Gastrocnemius medialis (tissue), 4 donors: ENCODE measurements at regions not wholly inside any gene's neighbourhood (a gene's known extent, or its start where the extent isn't known, plus 50 kb on each side); places are given as distances from the start of the nearest gene placed in this dataset.
"Not testable (repeated sequence)": the region's sequence is repeated elsewhere in the genome, so short reads cannot be mapped to it uniquely, and the experiment has no call there.

Experiments used
- ATAC-seq, 2 donors: fragments of 150-250 bp; one replicate each; pipeline ENCODE4 v1.9.1; 2016
- DNase-seq, 2 donors: peaks; one replicate each; pipeline ENCODE4 v3.0.0-alpha.2; 2019
- H3K27ac ChIP-seq, 4 donors: fragments of 200-600 bp; sonication (generic); 1 replicate in 1 of 4; 2 replicates in 3 of 4; pipeline ENCODE4 v1.5.1; 2016 to 2018; ENCODE audit warnings: mild to moderate bottlenecking in 2 of 4, moderate library complexity in 1 of 4
- H3K27me3 ChIP-seq, 3 donors: fragments of 200-600 bp; sonication (generic) in 2 of 3; 1 replicate in 1 of 3; 2 replicates in 2 of 3; pipeline versions ENCODE4 v1.5.1 to v1.6.0; 2016 to 2019; ENCODE audit warnings: mild to moderate bottlenecking in 1 of 3, moderate library complexity in 1 of 3
- H3K36me3 ChIP-seq, 2 donors: fragments of 200-600 bp; sonication (generic) in 1 of 2; one replicate each; pipeline ENCODE4 v1.5.1; 2017 to 2018
- H3K4me1 ChIP-seq, 2 donors: fragments of 200-600 bp; sonication (generic) in 1 of 2; one replicate each; pipeline ENCODE4 v1.5.1; 2016 to 2017; ENCODE audit warnings: mild to moderate bottlenecking in 2 of 2
- H3K4me3 ChIP-seq, 4 donors: fragments of 200-600 bp; sonication (generic) in 3 of 4; 1 replicate in 1 of 4; 2 replicates in 3 of 4; pipeline ENCODE4 v1.5.1; 2016 to 2019; ENCODE audit warnings: mild to moderate bottlenecking in 2 of 4
- H3K9me3 ChIP-seq, 3 donors: fragments of 200-600 bp; sonication (generic) in 2 of 3; 1 replicate in 1 of 3; 2 replicates in 2 of 3; pipeline ENCODE4 v1.5.1; 2016 to 2019
- POLR2A ChIP-seq, 2 donors: fragments of 450-650 bp; IDR thresholded peaks; one replicate each; pipeline ENCODE4 v1.6.1; 2017; ENCODE audit warnings: antibody characterized with exemption in 2 of 2, mild to moderate bottlenecking in 2 of 2, moderate library complexity in 2 of 2
- in situ Hi-C, 4 donors: fragments of 200-750 bp; cut with MboI; loops; one replicate each; pipeline versions ENCODE4 v1.15.0 to v1.8.0; 2017; ENCODE audit warnings: low sequenced_read_pairs in 4 of 4
- intact Hi-C: fragments of 100-400 bp; cut with DNase I; formaldehyde crosslinking; loops from one replicate; pipeline ENCODE4 v1.15.1; 2023; ENCODE audit warnings: low total_unique reads
- TF ChIP-seq, protein P1 (sequence below), 5 experiments: fragments of 450-650 bp in 3 of 5; fragments of 200-600 bp in 2 of 5; sonication (generic) in 2 of 5; IDR thresholded peaks in 4 of 5; conservative IDR thresholded peaks in 1 of 5; 1 replicate in 4 of 5; 2 replicates in 1 of 5; pipeline ENCODE4 v1.5.1; 2016 to 2019; ENCODE audit warnings: antibody characterized with exemption in 5 of 5, mild to moderate bottlenecking in 3 of 5, moderate library complexity in 3 of 5

DNA sequence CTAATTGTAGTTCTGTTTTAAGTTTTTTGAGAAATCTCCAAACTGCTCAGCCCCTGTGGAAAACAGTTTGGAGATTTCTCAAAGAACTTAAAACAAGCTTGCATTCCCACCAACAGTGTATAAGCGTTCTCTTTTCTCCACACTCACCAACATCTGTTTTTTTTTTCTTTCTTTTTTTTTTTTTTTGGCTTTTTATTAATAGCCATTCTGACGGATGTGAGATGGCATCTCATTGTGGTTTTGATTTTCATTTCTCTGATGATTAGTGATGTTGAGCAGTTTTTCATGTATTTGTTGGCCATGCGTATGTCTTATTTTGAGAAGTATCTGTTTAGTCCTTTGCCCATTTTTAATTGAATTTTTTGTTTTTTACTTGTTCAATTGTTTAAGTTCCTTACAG lies 73.1 kb upstream of the COL8A1 start:
- Histone ChIP-seq H3K4me1 (no peaks in the 10 kb centered on the region), H3K9me3 (no peaks in the 10 kb centered on the region), H3K27me3 (no peaks in the 10 kb centered on the region), H3K36me3 (no peaks in the 10 kb centered on the region), H3K4me3 (no peak overlapping the region), H3K27ac (no peak overlapping the region)
- ATAC-seq (no peak), DNase-seq (no peak)
- intact Hi-C loops = no loop called here
- TF ChIP-seq, protein P1, sequence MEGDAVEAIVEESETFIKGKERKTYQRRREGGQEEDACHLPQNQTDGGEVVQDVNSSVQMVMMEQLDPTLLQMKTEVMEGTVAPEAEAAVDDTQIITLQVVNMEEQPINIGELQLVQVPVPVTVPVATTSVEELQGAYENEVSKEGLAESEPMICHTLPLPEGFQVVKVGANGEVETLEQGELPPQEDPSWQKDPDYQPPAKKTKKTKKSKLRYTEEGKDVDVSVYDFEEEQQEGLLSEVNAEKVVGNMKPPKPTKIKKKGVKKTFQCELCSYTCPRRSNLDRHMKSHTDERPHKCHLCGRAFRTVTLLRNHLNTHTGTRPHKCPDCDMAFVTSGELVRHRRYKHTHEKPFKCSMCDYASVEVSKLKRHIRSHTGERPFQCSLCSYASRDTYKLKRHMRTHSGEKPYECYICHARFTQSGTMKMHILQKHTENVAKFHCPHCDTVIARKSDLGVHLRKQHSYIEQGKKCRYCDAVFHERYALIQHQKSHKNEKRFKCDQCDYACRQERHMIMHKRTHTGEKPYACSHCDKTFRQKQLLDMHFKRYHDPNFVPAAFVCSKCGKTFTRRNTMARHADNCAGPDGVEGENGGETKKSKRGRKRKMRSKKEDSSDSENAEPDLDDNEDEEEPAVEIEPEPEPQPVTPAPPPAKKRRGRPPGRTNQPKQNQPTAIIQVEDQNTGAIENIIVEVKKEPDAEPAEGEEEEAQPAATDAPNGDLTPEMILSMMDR (IDR thresholded peaks at IDR 0.05 in 4 of 5, conservative IDR thresholded peaks at IDR 0.05 in 1 of 5) = no peak
- TF ChIP-seq POLR2A (IDR thresholded peaks at IDR 0.05) = no peak
- in situ Hi-C loops = no loop called here

DNA sequence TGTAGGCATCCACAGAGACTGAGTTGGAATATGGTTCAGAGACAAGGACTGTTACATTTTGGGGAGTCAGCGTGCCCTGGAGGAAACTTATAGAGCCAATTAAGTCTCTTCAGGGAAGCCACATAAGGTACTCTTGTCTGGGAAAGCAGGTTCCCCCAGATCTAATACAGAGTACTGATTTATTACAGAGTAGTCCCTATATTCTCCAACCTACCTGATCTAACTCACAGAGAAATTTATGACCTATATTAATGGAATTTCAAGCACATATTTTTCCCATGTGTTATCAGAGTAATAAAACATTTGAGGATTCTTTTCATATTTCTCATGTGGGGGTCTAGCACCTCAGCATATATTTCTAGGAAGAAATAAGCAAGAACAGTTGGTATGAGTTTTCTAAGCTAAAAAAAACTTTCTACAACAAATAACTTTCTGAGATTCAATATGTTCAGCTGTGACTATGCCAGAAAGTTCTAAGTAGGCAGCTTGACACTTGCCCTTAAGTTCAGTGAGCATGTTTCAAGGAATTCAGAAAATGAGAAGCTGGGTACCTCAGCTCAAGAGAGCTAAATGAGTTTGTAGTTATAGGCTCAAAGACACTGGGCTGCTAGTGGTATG lies 75.3 kb upstream of the COL8A1 start:
- in situ Hi-C loops (no loop called here), intact Hi-C loops (no loop called here)
- no peak for TF ChIP-seq POLR2A (IDR thresholded peaks at IDR 0.05)
- TF ChIP-seq, protein P1 (IDR thresholded peaks at IDR 0.05 in 4 of 5, conservative IDR thresholded peaks at IDR 0.05 in 1 of 5) = no peak
- Histone ChIP-seq H3K36me3 (no peaks in the 10 kb centered on the region), H3K27me3 (no peaks in the 10 kb centered on the region), H3K9me3 (no peaks in the 10 kb centered on the region), H3K4me1 (no peaks in the 10 kb centered on the region), H3K4me3 (no peak overlapping the region), H3K27ac (no peak overlapping the region)
- ATAC-seq = no peak
- no peak for DNase-seq

DNA sequence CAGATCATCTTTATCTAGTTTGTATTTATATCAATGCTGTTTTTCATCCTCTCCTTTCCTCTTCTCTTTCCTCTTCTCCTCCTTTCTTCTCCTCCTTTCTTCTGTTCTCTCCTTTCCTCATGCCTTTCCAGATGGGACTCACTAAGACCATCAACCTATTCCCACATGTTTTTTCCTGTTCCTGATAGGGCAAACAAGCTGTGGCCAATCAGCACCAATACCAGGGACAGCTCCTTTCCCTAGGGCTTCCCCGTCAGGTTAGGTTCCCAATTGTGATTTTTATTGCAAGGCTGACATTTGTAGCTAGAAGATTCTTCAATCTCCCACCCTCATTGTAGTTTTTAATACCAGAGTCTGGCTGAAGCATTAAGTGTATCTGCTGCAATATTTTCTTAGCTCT lies 76.3 kb upstream of the COL8A1 start:
- Histone ChIP-seq H3K4me3 (no peak overlapping the region), H3K4me1 (no peaks in the 10 kb centered on the region), H3K9me3 (no peaks in the 10 kb centered on the region), H3K36me3 (no peaks in the 10 kb centered on the region), H3K27me3 (no peaks in the 10 kb centered on the region), H3K27ac (no peak overlapping the region)
- in situ Hi-C loops = no loop called here
- intact Hi-C loops = no loop called here
- TF ChIP-seq POLR2A (IDR thresholded peaks at IDR 0.05) = no peak
- TF ChIP-seq, protein P1 (IDR thresholded peaks at IDR 0.05 in 4 of 5, conservative IDR thresholded peaks at IDR 0.05 in 1 of 5) = no peak
- no peak for ATAC-seq
- DNase-seq = no peak

DNA sequence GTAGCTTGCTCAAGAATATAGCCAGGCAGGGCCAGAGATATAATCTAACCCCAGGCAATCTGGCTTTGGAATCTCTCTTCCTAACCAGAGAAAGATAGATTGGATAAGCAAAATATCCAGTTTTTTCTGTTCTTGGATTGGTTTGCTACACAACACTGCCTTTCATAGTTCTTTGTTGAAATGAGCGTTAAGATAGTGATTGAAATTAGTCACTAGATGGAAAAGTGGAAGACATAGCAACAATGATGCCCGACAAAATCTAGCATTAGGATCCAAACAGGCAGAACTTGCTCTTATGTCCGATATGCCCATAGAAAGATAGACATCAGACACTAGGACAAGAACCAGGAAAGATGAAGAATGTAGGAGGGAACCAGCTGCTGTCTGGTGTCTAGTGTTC lies 77.3 kb upstream of the COL8A1 start:
- in situ Hi-C loops (no loop called here), intact Hi-C loops (no loop called here)
- Histone ChIP-seq H3K9me3 (no peaks in the 10 kb centered on the region), H3K27ac (no peak overlapping the region), H3K27me3 (no peaks in the 10 kb centered on the region), H3K4me1 (no peaks in the 10 kb centered on the region), H3K4me3 (no peak overlapping the region), H3K36me3 (no peaks in the 10 kb centered on the region)
- TF ChIP-seq, protein P1 (IDR thresholded peaks at IDR 0.05 in 4 of 5, conservative IDR thresholded peaks at IDR 0.05 in 1 of 5) = no peak
- no peak for TF ChIP-seq POLR2A (IDR thresholded peaks at IDR 0.05)
- ATAC-seq (no peak), DNase-seq (no peak)

DNA sequence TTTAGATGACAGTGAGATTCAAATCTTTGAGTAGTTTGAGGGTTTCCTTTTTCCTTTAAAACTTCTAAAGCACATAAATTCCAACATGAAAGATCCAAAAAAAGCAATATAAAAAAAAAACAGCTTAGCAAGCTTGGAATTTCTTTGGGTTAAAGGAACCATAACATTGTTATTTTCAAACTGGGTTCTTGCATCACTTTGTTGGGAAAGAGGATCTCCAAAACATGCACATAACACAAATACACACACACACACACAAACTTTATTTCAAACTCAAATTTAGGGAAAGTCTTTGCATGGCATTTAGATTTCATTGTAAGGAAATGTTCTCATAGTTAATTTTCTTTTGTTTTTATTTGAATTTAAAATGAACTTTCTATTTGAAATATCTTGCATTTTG lies 79.2 kb upstream of the COL8A1 start:
- Histone ChIP-seq H3K9me3 (no peaks in the 10 kb centered on the region), H3K4me1 (no peaks in the 10 kb centered on the region), H3K36me3 (no peaks in the 10 kb centered on the region), H3K27me3 (no peaks in the 10 kb centered on the region), H3K27ac (no peak overlapping the region), H3K4me3 (no peak overlapping the region)
- ATAC-seq (no peak), DNase-seq (no peak)
- TF ChIP-seq, protein P1 (IDR thresholded peaks at IDR 0.05 in 4 of 5, conservative IDR thresholded peaks at IDR 0.05 in 1 of 5) = no peak
- TF ChIP-seq POLR2A (IDR thresholded peaks at IDR 0.05) = no peak
- intact Hi-C loops = no loop called here
- in situ Hi-C loops = no loop called here

DNA sequence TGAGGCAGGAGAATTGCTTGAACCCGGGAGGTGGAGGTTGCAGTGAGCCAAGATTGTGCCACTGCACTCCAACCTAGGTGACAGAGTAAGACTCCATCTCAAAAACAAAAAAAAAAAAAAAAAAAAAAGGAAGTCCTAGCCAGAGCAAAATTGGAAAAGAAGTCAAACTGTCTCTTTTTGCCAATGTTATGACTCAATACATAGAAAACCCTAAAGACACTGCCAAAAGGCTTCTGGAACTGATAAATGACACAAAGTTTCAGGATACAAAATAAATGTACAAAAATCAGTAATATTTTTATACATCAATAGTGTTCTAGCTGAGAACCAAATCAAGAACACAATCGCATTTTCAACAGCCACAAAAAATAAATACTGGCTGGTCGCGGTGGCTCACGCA lies 82.5 kb upstream of the COL8A1 start:
- in situ Hi-C loops, H3K27ac ChIP-seq, H3K9me3 ChIP-seq, H3K36me3 ChIP-seq, intact Hi-C loops, H3K27me3 ChIP-seq, H3K4me1 ChIP-seq, ATAC-seq, DNase-seq, H3K4me3 ChIP-seq: not testable (repeated sequence)
